ENCODE measurements at regions not wholly inside any gene's neighbourhood (a gene's known extent, or its start where the extent isn't known, plus 50 kb on each side); places are given as distances from the start of the nearest gene placed in this dataset.
A peak's percentile ranks its signal among the peaks of the same experiment; 100 is the strongest.
"Not testable (repeated sequence)": the region's sequence is repeated elsewhere in the genome, so short reads cannot be mapped to it uniquely, and the experiment has no call there.

DNA sequence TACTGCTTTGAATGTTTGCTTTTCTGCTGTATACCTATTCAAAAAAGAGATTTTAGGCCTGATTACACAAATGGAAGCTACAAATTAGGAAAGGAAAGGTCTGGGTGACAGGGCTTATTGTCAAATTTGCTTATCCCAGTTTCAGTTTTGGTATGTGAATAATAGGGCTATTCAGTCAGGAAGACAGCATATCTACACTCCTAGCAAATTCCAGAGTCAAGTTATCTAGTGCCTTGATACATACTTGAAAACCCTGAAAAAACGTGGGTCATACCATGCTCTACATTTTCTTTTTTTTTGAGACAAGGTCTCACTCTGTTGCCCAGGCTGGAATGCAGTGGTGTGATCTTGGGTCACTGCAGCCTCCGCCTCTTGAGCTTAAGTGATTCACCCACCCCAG is 59.2 kb upstream of the CCDC180 start:
- H3K36me3 ChIP-seq (ENCODE audit: insufficient read depth, low read length); H3F3A ChIP-seq (ENCODE audit: low read depth); H3K79me2 ChIP-seq (ENCODE audit: insufficient read depth, low read length); H3K4me3 ChIP-seq (ENCODE audit: low read length, poor library complexity, severe bottlenecking); H3K4me2 ChIP-seq (ENCODE audit: low read depth, low read length, poor library complexity, severe bottlenecking); H2AFZ ChIP-seq (ENCODE audit: low read length); H3K9me2 ChIP-seq (replicated peaks; ENCODE audit: low read depth, low read length); H3K4me1 ChIP-seq (ENCODE audit: insufficient read depth, low read length, poor library complexity, severe bottlenecking); H4K20me1 ChIP-seq (ENCODE audit: insufficient read depth, low read length, poor library complexity, severe bottlenecking); H3K9ac ChIP-seq (ENCODE audit: low read depth, low read length, poor library complexity, severe bottlenecking); H3K27me3 ChIP-seq (ENCODE audit: insufficient read depth, low read length, poor library complexity, severe bottlenecking); H3K9me3 ChIP-seq (ENCODE audit: insufficient read depth, low read depth, low read length): not testable (repeated sequence)

DNA sequence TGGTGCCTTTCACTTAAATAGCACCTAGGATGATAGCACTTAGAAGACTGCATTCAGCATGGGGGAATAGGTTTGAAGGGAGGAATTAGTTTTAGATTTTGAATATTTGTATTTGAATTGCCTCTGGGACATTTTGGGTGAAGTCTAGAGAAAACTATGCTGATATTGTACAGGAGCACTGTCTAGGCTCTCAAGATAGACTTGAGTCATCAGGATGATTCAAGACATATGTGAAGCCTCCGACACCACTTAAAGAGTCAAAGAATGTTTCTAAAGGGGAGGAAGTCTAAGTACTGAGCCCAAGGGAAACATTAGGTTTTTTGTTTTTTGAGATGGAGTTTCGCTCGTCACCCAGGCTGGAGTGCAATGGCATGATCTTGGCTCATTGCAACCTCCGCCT is 63.9 kb upstream of the CCDC180 start:
- Histone ChIP-seq H3K4me1 (ENCODE audit: insufficient read depth, low read length, poor library complexity, severe bottlenecking) (no peaks in the 10 kb centered on the region), H3K4me3 (ENCODE audit: low read length, poor library complexity, severe bottlenecking) (no peak overlapping the region), H3K36me3 (ENCODE audit: insufficient read depth, low read length) (no peaks in the 10 kb centered on the region), H3K9me3 (ENCODE audit: insufficient read depth, low read depth, low read length) (no peaks in the 10 kb centered on the region), H3K79me2 (ENCODE audit: insufficient read depth, low read length) (peaks cover 10% of the 10 kb centered on the region), H4K20me1 (ENCODE audit: insufficient read depth, low read length, poor library complexity, severe bottlenecking) (no peaks in the 10 kb centered on the region), H3K4me2 (ENCODE audit: low read depth, low read length, poor library complexity, severe bottlenecking) (no peak overlapping the region), H2AFZ (ENCODE audit: low read length) (no peak overlapping the region), H3K9me2 (replicated peaks; ENCODE audit: low read depth, low read length) (no peaks in the 10 kb centered on the region; the same call in 1 of the 2 replicates), H3F3A (ENCODE audit: low read depth) (no peaks in the 10 kb centered on the region), H3K9ac (ENCODE audit: low read depth, low read length, poor library complexity, severe bottlenecking) (no peak overlapping the region), H3K27me3 (ENCODE audit: insufficient read depth, low read length, poor library complexity, severe bottlenecking) (no peaks in the 10 kb centered on the region)
- TF ChIP-seq, protein P1, sequence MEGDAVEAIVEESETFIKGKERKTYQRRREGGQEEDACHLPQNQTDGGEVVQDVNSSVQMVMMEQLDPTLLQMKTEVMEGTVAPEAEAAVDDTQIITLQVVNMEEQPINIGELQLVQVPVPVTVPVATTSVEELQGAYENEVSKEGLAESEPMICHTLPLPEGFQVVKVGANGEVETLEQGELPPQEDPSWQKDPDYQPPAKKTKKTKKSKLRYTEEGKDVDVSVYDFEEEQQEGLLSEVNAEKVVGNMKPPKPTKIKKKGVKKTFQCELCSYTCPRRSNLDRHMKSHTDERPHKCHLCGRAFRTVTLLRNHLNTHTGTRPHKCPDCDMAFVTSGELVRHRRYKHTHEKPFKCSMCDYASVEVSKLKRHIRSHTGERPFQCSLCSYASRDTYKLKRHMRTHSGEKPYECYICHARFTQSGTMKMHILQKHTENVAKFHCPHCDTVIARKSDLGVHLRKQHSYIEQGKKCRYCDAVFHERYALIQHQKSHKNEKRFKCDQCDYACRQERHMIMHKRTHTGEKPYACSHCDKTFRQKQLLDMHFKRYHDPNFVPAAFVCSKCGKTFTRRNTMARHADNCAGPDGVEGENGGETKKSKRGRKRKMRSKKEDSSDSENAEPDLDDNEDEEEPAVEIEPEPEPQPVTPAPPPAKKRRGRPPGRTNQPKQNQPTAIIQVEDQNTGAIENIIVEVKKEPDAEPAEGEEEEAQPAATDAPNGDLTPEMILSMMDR (conservative IDR thresholded peaks at IDR 0.05; ENCODE audit: low read length): no peak
- TF ChIP-seq EZH2phosphoT487 (IDR thresholded peaks at IDR 0.05; ENCODE audit: borderline replicate concordance): no peak

DNA sequence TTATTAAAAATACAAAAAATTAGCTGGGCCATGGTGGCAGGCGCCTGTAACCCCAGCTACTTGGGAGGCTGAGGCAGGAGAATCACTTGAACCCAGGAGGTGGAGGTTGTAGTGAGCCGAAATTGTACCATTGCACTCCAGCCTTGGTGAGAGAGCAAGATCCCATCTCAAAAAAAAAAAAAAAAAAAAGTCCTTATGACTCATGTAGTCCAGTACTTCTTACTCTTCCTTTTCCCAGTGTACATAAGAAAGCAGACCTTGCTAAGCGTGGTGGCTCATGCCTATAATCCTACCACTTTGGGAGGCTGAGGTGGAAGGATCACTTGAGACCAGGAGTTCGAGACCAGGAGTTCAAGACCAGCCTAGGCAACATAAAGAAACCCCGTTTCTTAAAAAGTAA is 66.0 kb upstream of the CCDC180 start:
- H3K79me2 ChIP-seq (ENCODE audit: insufficient read depth, low read length): peaks cover 15% of the 10 kb centered on the region
- not testable (repeated sequence) for H3K9me3 ChIP-seq (ENCODE audit: insufficient read depth, low read depth, low read length); H3K4me3 ChIP-seq (ENCODE audit: low read length, poor library complexity, severe bottlenecking); H3K27me3 ChIP-seq (ENCODE audit: insufficient read depth, low read length, poor library complexity, severe bottlenecking); H4K20me1 ChIP-seq (ENCODE audit: insufficient read depth, low read length, poor library complexity, severe bottlenecking); H3K36me3 ChIP-seq (ENCODE audit: insufficient read depth, low read length); H3K9ac ChIP-seq (ENCODE audit: low read depth, low read length, poor library complexity, severe bottlenecking); H2AFZ ChIP-seq (ENCODE audit: low read length); H3K4me2 ChIP-seq (ENCODE audit: low read depth, low read length, poor library complexity, severe bottlenecking); H3K9me2 ChIP-seq (replicated peaks; ENCODE audit: low read depth, low read length); H3K4me1 ChIP-seq (ENCODE audit: insufficient read depth, low read length, poor library complexity, severe bottlenecking); H3F3A ChIP-seq (ENCODE audit: low read depth)

DNA sequence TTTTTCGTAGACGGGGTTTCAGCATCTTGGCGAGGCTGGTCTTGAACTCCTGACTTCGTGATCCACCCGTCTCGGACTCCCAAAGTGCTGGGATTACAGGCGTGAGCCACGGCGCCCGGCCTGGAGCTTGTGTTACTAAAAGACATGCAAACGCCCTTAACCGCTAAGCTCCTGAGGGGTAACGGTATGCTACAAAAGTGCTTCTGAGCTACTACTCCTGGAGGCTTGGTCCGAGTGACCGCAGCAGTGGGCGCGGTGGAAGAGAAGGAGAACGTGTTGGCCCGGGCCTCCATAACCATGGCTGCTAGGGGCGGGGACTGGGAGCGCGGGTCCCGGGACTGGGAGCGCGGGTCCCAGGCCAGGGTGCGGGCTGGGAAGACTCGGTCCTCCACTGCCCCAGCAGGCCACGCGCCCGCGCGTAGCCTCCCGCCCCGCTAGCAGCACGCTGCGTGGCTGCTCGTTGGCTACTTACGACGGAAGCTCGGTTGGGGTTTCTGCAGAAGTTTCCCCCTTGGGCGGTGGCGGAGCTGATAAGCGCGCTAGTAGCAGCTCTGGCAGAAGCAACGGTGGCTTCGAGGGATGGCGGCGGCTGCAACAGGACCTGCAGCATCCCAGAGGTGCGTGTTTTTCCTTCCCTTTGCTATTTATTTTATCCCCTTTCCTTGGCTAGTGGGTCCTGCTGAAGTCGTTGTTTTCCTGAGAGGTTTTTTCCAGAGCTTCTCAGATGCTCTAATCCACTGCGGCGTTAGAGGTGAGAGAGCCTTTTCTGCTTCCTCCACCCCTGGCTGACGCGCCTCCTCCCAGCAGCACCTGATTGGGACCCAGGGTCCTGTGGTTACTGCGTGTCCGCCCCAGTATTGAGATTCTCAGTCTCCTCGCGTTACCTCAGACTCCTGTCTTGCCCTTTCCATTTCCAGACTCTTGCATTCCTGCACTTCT is 69.2 kb upstream of the CCDC180 start:
- Histone ChIP-seq H3K27me3 (ENCODE audit: insufficient read depth, low read length, poor library complexity, severe bottlenecking) (no peaks in the 10 kb centered on the region), H4K20me1 (ENCODE audit: insufficient read depth, low read length, poor library complexity, severe bottlenecking) (no peaks in the 10 kb centered on the region), H3K9me3 (ENCODE audit: insufficient read depth, low read depth, low read length) (no peaks in the 10 kb centered on the region), H3K9me2 (replicated peaks; ENCODE audit: low read depth, low read length) (no peaks in the 10 kb centered on the region), H3K4me1 (ENCODE audit: insufficient read depth, low read length, poor library complexity, severe bottlenecking) (no peaks in the 10 kb centered on the region), H2AFZ (ENCODE audit: low read length) (peak overlapping the region; percentile 91), H3F3A (ENCODE audit: low read depth) (no peaks in the 10 kb centered on the region), H3K4me3 (ENCODE audit: low read length, poor library complexity, severe bottlenecking) (peak overlapping the region; percentile 78), H3K36me3 (ENCODE audit: insufficient read depth, low read length) (no peaks in the 10 kb centered on the region), H3K9ac (ENCODE audit: low read depth, low read length, poor library complexity, severe bottlenecking) (peak overlapping the region; percentile 84), H3K4me2 (ENCODE audit: low read depth, low read length, poor library complexity, severe bottlenecking) (peak overlapping the region; percentile 68), H3K79me2 (ENCODE audit: insufficient read depth, low read length) (peaks cover 15% of the 10 kb centered on the region)
- TF ChIP-seq EZH2phosphoT487 (IDR thresholded peaks at IDR 0.05; ENCODE audit: borderline replicate concordance): no peak
- TF ChIP-seq, protein P1 (conservative IDR thresholded peaks at IDR 0.05; ENCODE audit: low read length): no peak
